ENCODE measurements at regions not wholly inside any gene's neighbourhood (a gene's known extent, or its start where the extent isn't known, plus 50 kb on each side); places are given as distances from the start of the nearest gene placed in this dataset.

- H2BK5ac ChIP-seq (ENCODE audit: low read depth, low read length), result no peak overlapping the region
- H3K27ac ChIP-seq (ENCODE audit: low read depth, low read length), result no peak overlapping the region
- no peak overlapping the region for H2BK15ac ChIP-seq (ENCODE audit: low read length)
- ChIA-PET CTCF (ENCODE audit: partially characterized antibody) (interaction anchor here (1.0 to 1.2 kb wide), 3 partner anchors 14 to 1092 kb away, joined by 3 to 4 read pairs (median 3); no protein-coding TSS in a partner anchor), POLR2A (ENCODE audit: partially characterized antibody) (no interaction called here)
- peaks cover 0 to 1% (median 0%) of the 10 kb centered on the region in 4 experiments; a peak in 1 of 7 replicates for H3K27me3 ChIP-seq (replicated peaks in 1 of 4; ENCODE audit: control insufficient read depth in 3 of 4, extremely low read depth in 1 of 4, insufficient read depth in 3 of 4, low read length in 3 of 4)
- H4K8ac ChIP-seq (ENCODE audit: extremely low read depth, insufficient read depth, low read length), result no peak overlapping the region
- H3K18ac ChIP-seq (ENCODE audit: extremely low read depth, low read length), result no peak overlapping the region
- peaks cover 0 to 5% (median 2%) of the 10 kb centered on the region in 4 experiments; a peak in 4 of 7 replicates for H3K4me1 ChIP-seq (replicated peaks in 1 of 4; ENCODE audit: control insufficient read depth in 3 of 4, insufficient read depth in 4 of 4, low read length in 3 of 4)
- H3K23me2 ChIP-seq (ENCODE audit: low read depth, low read length), result no peaks in the 10 kb centered on the region
- H3K14ac ChIP-seq (ENCODE audit: insufficient read length), result no peak overlapping the region
- H3K9ac ChIP-seq (replicated peaks in 1 of 4; ENCODE audit: extremely low read depth in 1 of 4, low read depth in 3 of 4, low read length in 3 of 4), result no peak overlapping the region
- H4K20me1 ChIP-seq (replicated peaks in 1 of 2; ENCODE audit: control insufficient read depth in 1 of 2, insufficient read depth in 2 of 2, low read length in 2 of 2), result no peaks in the 10 kb centered on the region
- no peaks in the 10 kb centered on the region for H3K79me1 ChIP-seq (ENCODE audit: low read depth, low read length)
- H2AK5ac ChIP-seq (ENCODE audit: low read depth, low read length), result no peak overlapping the region
- no peaks in the 10 kb centered on the region for H3K36me3 ChIP-seq (ENCODE audit: control insufficient read depth in 2 of 4, insufficient read depth in 4 of 4, low read length in 3 of 4)
- WGBS, 2 experiments (ENCODE audit: extremely low coverage in 1 of 2, insufficient coverage in 1 of 2, insufficient read length in 1 of 2, insufficient replicate concordance in 2 of 2, low coverage in 1 of 2, low lambda C conversion rate in 2 of 2, missing lambda C conversion rate in 1 of 2), result 87% methylated on average over 4 of the region's 4 CpGs; no CpG with 5 or more reads in 1 of the 2 experiments
- DNase-seq (ENCODE audit: low read depth in 1 of 2, low spot score in 2 of 2) (no peak), FAIRE-seq (no peak)
- H3K9me3 ChIP-seq (ENCODE audit: insufficient read depth in 2 of 2, low read depth in 1 of 2, low read length in 1 of 2), result no peaks in the 10 kb centered on the region
- H3K23ac ChIP-seq (ENCODE audit: insufficient read length), result no peak overlapping the region
- no peak overlapping the region for H2BK12ac ChIP-seq (ENCODE audit: low read depth, low read length)
- H3K4me2 ChIP-seq (ENCODE audit: insufficient read depth in 1 of 2, low read depth in 2 of 2, low read length in 2 of 2), result no peak overlapping the region
- no peak overlapping the region for H3K4ac ChIP-seq (replicated peaks; ENCODE audit: insufficient read length, low read depth, low read length)
- no peak overlapping the region for H3K56ac ChIP-seq (replicated peaks; ENCODE audit: insufficient read length, low read depth, low read length)
- H4K5ac ChIP-seq (ENCODE audit: insufficient read length, low read depth, low read length), result no peak overlapping the region
- no peak overlapping the region for H2AFZ ChIP-seq (ENCODE audit: low read length)
- no peak overlapping the region for H2BK120ac ChIP-seq (replicated peaks; ENCODE audit: low read depth, low read length)
- no peak overlapping the region for H3K4me3 ChIP-seq (ENCODE audit: extremely low read depth in 1 of 4, insufficient read depth in 2 of 4, low read depth in 3 of 4, low read length in 4 of 4)
- no peak overlapping the region for H2BK20ac ChIP-seq (ENCODE audit: low read length)
- no peaks in the 10 kb centered on the region for H3K79me2 ChIP-seq (ENCODE audit: control insufficient read depth in 1 of 2, insufficient read depth in 2 of 2, low read length in 2 of 2)
- no peak overlapping the region for H4K91ac ChIP-seq (replicated peaks; ENCODE audit: insufficient read length, low read length)
- TF ChIP-seq BACH1 (IDR thresholded peaks at IDR 0.05; ENCODE audit: low read length) (no peak), PHF8 (conservative IDR thresholded peaks at IDR 0.05; ENCODE audit: low read depth, low read length) (no peak), E2F6 (IDR thresholded peaks at IDR 0.05) (no peak), SUZ12 (IDR thresholded peaks at IDR 0.05; ENCODE audit: low read length) (no peak), EGR1 (IDR thresholded peaks at IDR 0.05; ENCODE audit: borderline replicate concordance, low read depth, low read length) (no peak), NANOG (IDR thresholded peaks at IDR 0.05; ENCODE audit: insufficient read depth, low read depth, low read length, poor library complexity, severe bottlenecking) (no peak), USF2 (IDR thresholded peaks at IDR 0.05; ENCODE audit: low read length) (no peak), HDAC6 (IDR thresholded peaks at IDR 0.05; ENCODE audit: low read depth, low read length) (no peak), RAD21 (IDR thresholded peaks at IDR 0.05 in 1 of 2, conservative IDR thresholded peaks at IDR 0.05 in 1 of 2; ENCODE audit: low read depth in 2 of 2, low read length in 2 of 2) (no peak), ATF3 (IDR thresholded peaks at IDR 0.05; ENCODE audit: insufficient read depth, low read depth, low read length) (no peak), YY1 (IDR thresholded peaks at IDR 0.05; ENCODE audit: low read depth, low read length) (no peak), GTF2F1 (IDR thresholded peaks at IDR 0.05; ENCODE audit: borderline replicate concordance, low read depth, low read length) (no peak)
Observed at GRCh38 chr15:94122516-94122915, 108.8 kb upstream of the MCTP2 start.

Measured in H1 (cell line).